Uterus (tissue), 3 donors: ENCODE measurements at regions not wholly inside any gene's neighbourhood (a gene's known extent, or its start where the extent isn't known, plus 50 kb on each side); places are given as distances from the start of the nearest gene placed in this dataset.

Experiments used
- DNase-seq, 2 donors: peaks; one replicate each; pipeline ENCODE4 v3.0.0-alpha.2; 2019 to 2020
- H3K27ac ChIP-seq, 2 donors: fragments of 200-600 bp; sonication (generic); 1 replicate in 1 of 2; 2 replicates in 1 of 2; pipeline ENCODE4 v1.5.1; 2016 to 2018
- H3K27me3 ChIP-seq, 2 donors: fragments of 200-600 bp; sonication (generic); one replicate each; pipeline ENCODE4 v1.5.1; 2018 to 2019; ENCODE audit warnings: control low read depth in 1 of 2
- H3K36me3 ChIP-seq, 2 donors: fragments of 200-600 bp; sonication (generic); one replicate each; pipeline ENCODE4 v1.5.1; 2019; ENCODE audit warnings: control low read depth in 1 of 2
- H3K4me1 ChIP-seq, 2 donors: fragments of 200-600 bp; sonication (generic); one replicate each; pipeline ENCODE4 v1.5.1; 2018 to 2019; ENCODE audit warnings: control low read depth in 1 of 2
- H3K4me3 ChIP-seq, 2 donors: fragments of 200-600 bp; sonication (generic); 1 replicate in 1 of 2; 2 replicates in 1 of 2; pipeline ENCODE4 v1.5.1; 2018 to 2019; ENCODE audit warnings: mild to moderate bottlenecking in 1 of 2
- H3K9me3 ChIP-seq, 2 donors: fragments of 200-600 bp; sonication (generic); one replicate each; pipeline ENCODE4 v1.5.1; 2019; ENCODE audit warnings: control low read depth in 1 of 2
- CTCF ChIP-seq, 4 experiments: fragments of 200-600 bp in 2 of 4; fragments of 450-650 bp in 2 of 4; sonication (generic) in 2 of 4; IDR thresholded peaks; one replicate each; pipeline ENCODE4 v1.5.1; 2016 to 2019; ENCODE audit warnings: antibody characterized with exemption in 4 of 4, mild to moderate bottlenecking in 2 of 4, moderate library complexity in 1 of 4
- POLR2A ChIP-seq, 2 donors: fragments of 450-650 bp; IDR thresholded peaks; one replicate each; pipeline ENCODE4 v1.6.1; 2016; ENCODE audit warnings: antibody characterized with exemption in 2 of 2, mild to moderate bottlenecking in 1 of 2, moderate library complexity in 1 of 2
- intact Hi-C: fragments of 100-400 bp; cut with DNase I; formaldehyde crosslinking; loops from one replicate; pipeline ENCODE4 v1.15.1; 2023; ENCODE audit warnings: low total_unique reads
- donor health status: DM: yes; HTN: yes; CAD: no.

- Histone ChIP-seq H3K27ac (no peak overlapping the region), H3K4me3 (no peak overlapping the region), H3K36me3 (no peaks in the 10 kb centered on the region), H3K27me3 (no peaks in the 10 kb centered on the region), H3K4me1 (no peaks in the 10 kb centered on the region), H3K9me3 (no peaks in the 10 kb centered on the region)
- TF ChIP-seq CTCF (IDR thresholded peaks at IDR 0.05) (no peak), POLR2A (IDR thresholded peaks at IDR 0.05) (no peak)
- no peak for DNase-seq
- intact Hi-C loops: no loop called here
Measured at GRCh38 chr11:56909080-56909479, 79.6 kb upstream of the OR5AK2 start.

GRCh38 chr11:56906683-56907148, 82.0 kb upstream of the OR5AK2 start:
- intact Hi-C loops: no loop called here
- Histone ChIP-seq H3K9me3 (no peaks in the 10 kb centered on the region), H3K4me3 (no peak overlapping the region)

GRCh38 chr11:56905936-56906335, 82.8 kb upstream of the OR5AK2 start:
- intact Hi-C loops: no loop called here
- no peaks in the 10 kb centered on the region for H3K27me3 ChIP-seq

More at GRCh38 chr11:56906683-56907148, 82.0 kb upstream of the OR5AK2 start:
- no peak for TF ChIP-seq CTCF (IDR thresholded peaks at IDR 0.05)
- no peak for TF ChIP-seq POLR2A (IDR thresholded peaks at IDR 0.05)
- no peak for DNase-seq
- H3K27me3 ChIP-seq: no peaks in the 10 kb centered on the region
- H3K27ac ChIP-seq: no peak overlapping the region
- H3K36me3 ChIP-seq: no peaks in the 10 kb centered on the region
- no peaks in the 10 kb centered on the region for H3K4me1 ChIP-seq

GRCh38 chr11:56905442-56905841, 83.3 kb upstream of the OR5AK2 start:
- DNase-seq: no peak
- intact Hi-C loops: no loop called here
- H3K27me3 ChIP-seq: no peaks in the 10 kb centered on the region

More at GRCh38 chr11:56905936-56906335, 82.8 kb upstream of the OR5AK2 start:
- H3K36me3 ChIP-seq: no peaks in the 10 kb centered on the region
- H3K9me3 ChIP-seq: no peaks in the 10 kb centered on the region
- no peak overlapping the region for H3K27ac ChIP-seq
- DNase-seq: no peak
- no peak overlapping the region for H3K4me3 ChIP-seq
- TF ChIP-seq POLR2A (IDR thresholded peaks at IDR 0.05) (no peak), CTCF (IDR thresholded peaks at IDR 0.05) (no peak)
- no peaks in the 10 kb centered on the region for H3K4me1 ChIP-seq

GRCh38 chr11:56898856-56899255, 89.9 kb upstream of the OR5AK2 start:
- Histone ChIP-seq H3K27me3 (no peaks in the 10 kb centered on the region), H3K4me1 (no peaks in the 10 kb centered on the region), H3K36me3 (no peaks in the 10 kb centered on the region), H3K4me3 (no peak overlapping the region), H3K9me3 (no peaks in the 10 kb centered on the region), H3K27ac (no peak overlapping the region)
- TF ChIP-seq POLR2A (IDR thresholded peaks at IDR 0.05): no peak
- no peak for DNase-seq
- intact Hi-C loops: no loop called here

More at GRCh38 chr11:56905442-56905841, 83.3 kb upstream of the OR5AK2 start:
- H3K4me3 ChIP-seq: no peak overlapping the region
- TF ChIP-seq CTCF (IDR thresholded peaks at IDR 0.05) (no peak), POLR2A (IDR thresholded peaks at IDR 0.05) (no peak)
- H3K36me3 ChIP-seq: no peaks in the 10 kb centered on the region
- no peaks in the 10 kb centered on the region for H3K9me3 ChIP-seq
- no peak overlapping the region for H3K27ac ChIP-seq
- no peaks in the 10 kb centered on the region for H3K4me1 ChIP-seq
